PC-3 (cell line): ENCODE measurements at regions not wholly inside any gene's neighbourhood (a gene's known extent, or its start where the extent isn't known, plus 50 kb on each side); places are given as distances from the start of the nearest gene placed in this dataset.

ENCODE experiments used
- CTCF ChIP-seq: fragments of 300-600 bp; sonication (generic); conservative IDR thresholded peaks from 2 replicates; pipeline ENCODE4 v1.5.1; 2017; ENCODE audit warnings: antibody characterized with exemption, low read depth, mild to moderate bottlenecking, low read length
- EZH2 ChIP-seq: fragments of 300-600 bp; sonication (generic); IDR thresholded peaks from one replicate; pipeline ENCODE4 v1.6.1; 2017; ENCODE audit warnings: antibody characterized with exemption, mild to moderate bottlenecking, low read length; ENCODE audit not compliant: unreplicated experiment
- EZH2phosphoT487 ChIP-seq: fragments of 300-600 bp; sonication (generic); IDR thresholded peaks from 2 replicates; pipeline ENCODE4 v1.6.1; 2018; ENCODE audit warnings: mild to moderate bottlenecking, antibody characterized with exemption, low read length, borderline replicate concordance

GRCh38 chr20:7090001-7090400 lies 322.5 kb downstream of the BMP2 start:
- TF ChIP-seq CTCF (no peak), EZH2 (no peak), EZH2phosphoT487 (no peak)
